Natural killer cell (primary cell): ENCODE measurements at regions not wholly inside any gene's neighbourhood (a gene's known extent, or its start where the extent isn't known, plus 50 kb on each side); places are given as distances from the start of the nearest gene placed in this dataset.

Source experiments
- ATAC-seq, 3 donors: fragments of 150-1000 bp in 2 of 3; fragments of 200-7000 bp in 1 of 3; cut with Tn5 transposase; 1 replicate in 1 of 3; 2 replicates in 2 of 3; pipeline ENCODE4 v1.10.0; 2021; ENCODE audit warnings: mild to moderate bottlenecking in 2 of 3, moderate library complexity in 2 of 3
- DNase-seq, 2 donors: peaks; one replicate each; pipeline versions ENCODE4 v3.0.0 to v3.0.0-alpha.2; 2013 to 2021; ENCODE audit warnings: mixed read lengths in 1 of 2
- H3K27ac ChIP-seq: one replicate; pipeline ENCODE4 v1.5.1; 2013; ENCODE audit warnings: mild to moderate bottlenecking, low read length
- H3K27me3 ChIP-seq: one replicate; pipeline ENCODE4 v1.6.1; 2013; ENCODE audit warnings: low read length; ENCODE audit not compliant: control insufficient read depth, insufficient read depth
- H3K36me3 ChIP-seq: one replicate; pipeline ENCODE4 v1.6.1; 2013; ENCODE audit warnings: low read length; ENCODE audit not compliant: control insufficient read depth, insufficient read depth
- H3K4me1 ChIP-seq: one replicate; pipeline ENCODE4 v1.6.1; 2013; ENCODE audit warnings: low read length; ENCODE audit not compliant: control insufficient read depth, insufficient read depth
- H3K4me3 ChIP-seq: one replicate; pipeline ENCODE4 v1.5.1; 2013; ENCODE audit warnings: low read length
- H3K9me3 ChIP-seq: one replicate; pipeline ENCODE4 v1.6.1; 2013; ENCODE audit warnings: low read length; ENCODE audit not compliant: control insufficient read depth, insufficient read depth
- H3K27ac Mint-ChIP-seq, 2 donors: one replicate each; pipeline ENCODE4 v1.8.0; 2022; ENCODE audit warnings: mild to moderate bottlenecking in 2 of 2, mixed read lengths in 2 of 2, moderate library complexity in 1 of 2
- H3K27me3 Mint-ChIP-seq, 2 donors: one replicate each; pipeline ENCODE4 v1.8.0; 2022; ENCODE audit warnings: low read depth in 2 of 2, mixed read lengths in 2 of 2
- H3K36me3 Mint-ChIP-seq: one replicate; pipeline ENCODE4 v1.8.0; 2022; ENCODE audit warnings: mixed read lengths
- H3K4me1 Mint-ChIP-seq, 2 donors: one replicate each; pipeline ENCODE4 v1.8.0; 2022; ENCODE audit warnings: mixed read lengths in 2 of 2
- H3K4me3 Mint-ChIP-seq: one replicate; pipeline ENCODE4 v1.8.0; 2022; ENCODE audit warnings: mild to moderate bottlenecking, moderate library complexity, mixed read lengths
- H3K9me3 Mint-ChIP-seq, 2 donors: one replicate each; pipeline ENCODE4 v1.8.0; 2022; ENCODE audit warnings: mixed read lengths in 2 of 2
- CTCF ChIP-seq: fragments of 200-600 bp; IDR thresholded peaks from one replicate; pipeline ENCODE4 v1.8.0; 2022; ENCODE audit warnings: antibody characterized with exemption
- whole genome bisulfite sequencing: methylation state at CpG from one replicate; pipeline ENCODE4 v1.1.7; 2013; ENCODE audit warnings: missing lambda C conversion rate; ENCODE audit not compliant: insufficient coverage; 5-methylcytosine and 5-hydroxymethylcytosine counted together
- intact Hi-C: fragments of 100-400 bp; cut with micrococcal nuclease; formaldehyde crosslinking; loops from one replicate; pipeline ENCODE4 v1.14.2; 2022

GRCh38 chr14:43900173-43900655 is 606.9 kb downstream of the FSCB start:
- peaks cover 0 to 6% of the 10 kb centered on the region in 2 donors for H3K9me3 Mint-ChIP-seq
- no peak for ATAC-seq
- no peaks in the 10 kb centered on the region for H3K4me1 ChIP-seq

GRCh38 chr14:43898687-43899086 is 608.4 kb downstream of the FSCB start:
- Histone ChIP-seq H3K27ac (no peak overlapping the region), H3K27me3 (no peaks in the 10 kb centered on the region), H3K4me1 (no peaks in the 10 kb centered on the region), H3K9me3 (no peaks in the 10 kb centered on the region), H3K36me3 (no peaks in the 10 kb centered on the region), H3K4me3 (no peak overlapping the region)
- no peaks in the 10 kb centered on the region for H3K36me3 Mint-ChIP-seq
- intact Hi-C loops, result no loop called here
- no peaks in the 10 kb centered on the region for H3K4me1 Mint-ChIP-seq
- DNase-seq (no peak), ATAC-seq (no peak)
- H3K4me3 Mint-ChIP-seq, result no peak overlapping the region
- 57% methylated on average over 1 of the region's 2 CpGs for WGBS
- TF ChIP-seq CTCF, result no peak
- H3K27me3 Mint-ChIP-seq, result no peaks in the 10 kb centered on the region
- peaks cover 0 to 8% of the 10 kb centered on the region in 2 donors for H3K9me3 Mint-ChIP-seq
- H3K27ac Mint-ChIP-seq, result no peak overlapping the region

More at GRCh38 chr14:43900173-43900655, 606.9 kb downstream of the FSCB start:
- no peaks in the 10 kb centered on the region for H3K9me3 ChIP-seq
- Mint-ChIP-seq H3K36me3 (no peaks in the 10 kb centered on the region), H3K27ac (no peak overlapping the region), H3K27me3 (no peaks in the 10 kb centered on the region), H3K4me3 (no peak overlapping the region), H3K4me1 (no peaks in the 10 kb centered on the region)
- TF ChIP-seq CTCF, result no peak
- 7% methylated on average over 1 of the region's 2 CpGs for WGBS
- H3K36me3 ChIP-seq, result no peaks in the 10 kb centered on the region
- H3K27ac ChIP-seq, result no peak overlapping the region
- H3K27me3 ChIP-seq, result no peaks in the 10 kb centered on the region
- no peak overlapping the region for H3K4me3 ChIP-seq
- DNase-seq, result no peak
- intact Hi-C loops, result no loop called here

- no peak overlapping the region for H3K4me3 Mint-ChIP-seq
- Histone ChIP-seq H3K27me3 (no peaks in the 10 kb centered on the region), H3K27ac (no peak overlapping the region), H3K4me3 (no peak overlapping the region), H3K36me3 (no peaks in the 10 kb centered on the region), H3K9me3 (no peaks in the 10 kb centered on the region), H3K4me1 (no peaks in the 10 kb centered on the region)
- ATAC-seq (no peak), DNase-seq (no peak)
- no peak for TF ChIP-seq CTCF
- H3K27ac Mint-ChIP-seq, result no peak overlapping the region
- 85% methylated on average over 2 of the region's 2 CpGs for WGBS
- intact Hi-C loops, result no loop called here
- no peaks in the 10 kb centered on the region for H3K36me3 Mint-ChIP-seq
- no peaks in the 10 kb centered on the region for H3K27me3 Mint-ChIP-seq
- H3K4me1 Mint-ChIP-seq, result no peaks in the 10 kb centered on the region
- peaks cover 2 to 12% of the 10 kb centered on the region in 2 donors for H3K9me3 Mint-ChIP-seq
These were observed 611.0 kb downstream of the FSCB start for GRCh38 chr14:43896044-43896443.

GRCh38 chr14:43894534-43894933 is 612.5 kb downstream of the FSCB start:
- no CpG with 5 or more reads among the region's 3 CpGs for WGBS
- Histone ChIP-seq H3K27ac (no peak overlapping the region), H3K4me3 (no peak overlapping the region), H3K36me3 (no peaks in the 10 kb centered on the region), H3K9me3 (no peaks in the 10 kb centered on the region), H3K27me3 (no peaks in the 10 kb centered on the region), H3K4me1 (no peaks in the 10 kb centered on the region)
- TF ChIP-seq CTCF, result no peak
- ATAC-seq (no peak), DNase-seq (peak in 1 of 2 donors; percentile 3)
- Mint-ChIP-seq H3K4me1 (no peaks in the 10 kb centered on the region), H3K9me3 (peaks cover 2 to 8% of the 10 kb centered on the region in 2 donors), H3K27me3 (no peaks in the 10 kb centered on the region), H3K4me3 (no peak overlapping the region), H3K36me3 (no peaks in the 10 kb centered on the region), H3K27ac (no peak overlapping the region)
- intact Hi-C loops, result no loop called here
